Endothelial cell (in vitro differentiated cells): ENCODE measurements at regions not wholly inside any gene's neighbourhood (a gene's known extent, or its start where the extent isn't known, plus 50 kb on each side); places are given as distances from the start of the nearest gene placed in this dataset.

Source experiments
- DNase-seq: peaks from one replicate; pipeline ENCODE4 v3.0.0; 2021; ENCODE audit warnings: low spot score
- H3K27ac Mint-ChIP-seq: one replicate; pipeline ENCODE4 v1.8.0; 2021; ENCODE audit warnings: mixed read lengths, inconsistent platforms; ENCODE audit not compliant: unreplicated experiment
- H3K27me3 Mint-ChIP-seq: one replicate; pipeline ENCODE4 v1.8.0; 2021; ENCODE audit warnings: mild to moderate bottlenecking, moderate library complexity, mixed read lengths, inconsistent platforms; ENCODE audit not compliant: unreplicated experiment
- H3K36me3 Mint-ChIP-seq: one replicate; pipeline ENCODE4 v1.8.0; 2021; ENCODE audit warnings: mild to moderate bottlenecking, low read depth, mixed read lengths, inconsistent platforms; ENCODE audit not compliant: unreplicated experiment
- H3K4me1 Mint-ChIP-seq: one replicate; pipeline ENCODE4 v1.8.0; 2021; ENCODE audit warnings: mild to moderate bottlenecking, mixed read lengths, inconsistent platforms; ENCODE audit not compliant: unreplicated experiment
- H3K4me3 Mint-ChIP-seq: one replicate; pipeline ENCODE4 v1.8.0; 2021; ENCODE audit warnings: mild to moderate bottlenecking, mixed read lengths, inconsistent platforms; ENCODE audit not compliant: unreplicated experiment
- H3K9me3 Mint-ChIP-seq: one replicate; pipeline ENCODE4 v1.8.0; 2021; ENCODE audit warnings: mixed read lengths, inconsistent platforms; ENCODE audit not compliant: unreplicated experiment
- TF ChIP-seq, protein P1 (sequence below): fragments of 200-600 bp; sonication (generic); IDR thresholded peaks from one replicate; pipeline ENCODE4 v1.5.0; 2021; ENCODE audit warnings: antibody characterized with exemption; ENCODE audit not compliant: unreplicated experiment

DNA sequence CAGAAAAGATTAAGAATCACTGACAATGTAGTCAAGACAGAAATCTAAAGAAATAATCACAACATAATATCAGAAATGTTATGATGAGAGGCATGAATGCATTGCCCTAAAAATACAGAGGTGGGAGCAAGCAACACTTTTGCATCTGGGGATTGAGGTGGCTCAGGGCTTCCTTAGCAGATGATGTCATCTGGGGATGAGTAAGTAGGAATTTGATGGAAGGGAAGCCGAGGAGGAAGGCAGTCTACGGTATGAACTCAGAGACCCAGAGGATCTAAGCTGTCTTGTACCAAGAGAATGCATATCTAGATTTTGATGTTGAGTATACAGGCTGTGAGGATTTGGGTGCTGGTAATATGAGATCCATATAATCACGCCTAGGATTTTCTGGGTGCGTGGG lies 193.0 kb upstream of the SNX19 start:
- H3K27me3 Mint-ChIP-seq, result no peaks in the 10 kb centered on the region
- TF ChIP-seq, protein P1, sequence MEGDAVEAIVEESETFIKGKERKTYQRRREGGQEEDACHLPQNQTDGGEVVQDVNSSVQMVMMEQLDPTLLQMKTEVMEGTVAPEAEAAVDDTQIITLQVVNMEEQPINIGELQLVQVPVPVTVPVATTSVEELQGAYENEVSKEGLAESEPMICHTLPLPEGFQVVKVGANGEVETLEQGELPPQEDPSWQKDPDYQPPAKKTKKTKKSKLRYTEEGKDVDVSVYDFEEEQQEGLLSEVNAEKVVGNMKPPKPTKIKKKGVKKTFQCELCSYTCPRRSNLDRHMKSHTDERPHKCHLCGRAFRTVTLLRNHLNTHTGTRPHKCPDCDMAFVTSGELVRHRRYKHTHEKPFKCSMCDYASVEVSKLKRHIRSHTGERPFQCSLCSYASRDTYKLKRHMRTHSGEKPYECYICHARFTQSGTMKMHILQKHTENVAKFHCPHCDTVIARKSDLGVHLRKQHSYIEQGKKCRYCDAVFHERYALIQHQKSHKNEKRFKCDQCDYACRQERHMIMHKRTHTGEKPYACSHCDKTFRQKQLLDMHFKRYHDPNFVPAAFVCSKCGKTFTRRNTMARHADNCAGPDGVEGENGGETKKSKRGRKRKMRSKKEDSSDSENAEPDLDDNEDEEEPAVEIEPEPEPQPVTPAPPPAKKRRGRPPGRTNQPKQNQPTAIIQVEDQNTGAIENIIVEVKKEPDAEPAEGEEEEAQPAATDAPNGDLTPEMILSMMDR, result no peak
- DNase-seq, result no peak
- H3K4me1 Mint-ChIP-seq, result no peaks in the 10 kb centered on the region
- H3K36me3 Mint-ChIP-seq, result no peaks in the 10 kb centered on the region
- no peak overlapping the region for H3K4me3 Mint-ChIP-seq
- no peak overlapping the region for H3K27ac Mint-ChIP-seq
- H3K9me3 Mint-ChIP-seq, result no peaks in the 10 kb centered on the region

DNA sequence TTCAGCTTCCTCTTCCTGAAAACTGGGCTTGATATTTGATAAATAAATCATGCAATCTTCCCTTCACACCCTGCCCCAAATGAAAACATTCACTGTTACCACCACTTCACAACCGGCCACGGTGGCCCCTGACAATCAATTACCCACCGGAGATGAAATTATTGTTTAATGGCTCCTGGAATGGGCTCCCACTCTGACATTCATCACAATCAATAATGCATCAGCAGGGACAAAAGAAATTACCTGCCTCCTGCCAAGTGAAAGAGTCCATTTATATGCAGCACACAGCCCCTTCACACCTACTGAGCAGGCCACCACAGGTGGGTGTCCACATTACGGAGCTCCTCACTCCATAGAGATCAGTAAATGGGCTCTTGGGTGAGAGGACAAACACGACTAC lies 193.5 kb upstream of the SNX19 start:
- no peaks in the 10 kb centered on the region for H3K4me1 Mint-ChIP-seq
- no peak for DNase-seq
- no peak overlapping the region for H3K4me3 Mint-ChIP-seq
- no peaks in the 10 kb centered on the region for H3K9me3 Mint-ChIP-seq
- no peaks in the 10 kb centered on the region for H3K27me3 Mint-ChIP-seq
- TF ChIP-seq, protein P1, result no peak
- no peaks in the 10 kb centered on the region for H3K36me3 Mint-ChIP-seq
- no peak overlapping the region for H3K27ac Mint-ChIP-seq

DNA sequence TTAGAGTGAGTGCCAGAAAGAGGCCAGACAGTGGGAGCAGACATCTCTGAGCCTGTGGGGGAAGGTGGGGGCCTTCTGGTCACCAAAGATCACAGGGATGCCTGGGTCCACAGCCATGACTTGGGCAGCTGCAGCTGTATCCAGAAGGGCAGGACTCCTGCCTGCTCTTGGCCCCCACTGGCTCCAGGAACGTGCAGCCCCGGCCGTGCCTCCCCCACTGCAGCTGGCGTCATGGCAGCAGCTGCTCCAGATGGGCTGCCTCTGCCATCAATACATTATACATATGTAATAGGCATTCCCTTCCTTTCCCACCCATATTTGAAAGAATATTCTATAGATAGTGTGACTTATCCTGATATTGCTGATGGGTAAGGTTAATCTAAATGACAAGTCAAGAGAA lies 195.5 kb upstream of the SNX19 start:
- H3K4me3 Mint-ChIP-seq, result no peak overlapping the region
- TF ChIP-seq, protein P1, result no peak
- no peaks in the 10 kb centered on the region for H3K27me3 Mint-ChIP-seq
- H3K27ac Mint-ChIP-seq, result no peak overlapping the region
- H3K9me3 Mint-ChIP-seq, result no peaks in the 10 kb centered on the region
- no peaks in the 10 kb centered on the region for H3K4me1 Mint-ChIP-seq
- no peak for DNase-seq
- no peaks in the 10 kb centered on the region for H3K36me3 Mint-ChIP-seq

DNA sequence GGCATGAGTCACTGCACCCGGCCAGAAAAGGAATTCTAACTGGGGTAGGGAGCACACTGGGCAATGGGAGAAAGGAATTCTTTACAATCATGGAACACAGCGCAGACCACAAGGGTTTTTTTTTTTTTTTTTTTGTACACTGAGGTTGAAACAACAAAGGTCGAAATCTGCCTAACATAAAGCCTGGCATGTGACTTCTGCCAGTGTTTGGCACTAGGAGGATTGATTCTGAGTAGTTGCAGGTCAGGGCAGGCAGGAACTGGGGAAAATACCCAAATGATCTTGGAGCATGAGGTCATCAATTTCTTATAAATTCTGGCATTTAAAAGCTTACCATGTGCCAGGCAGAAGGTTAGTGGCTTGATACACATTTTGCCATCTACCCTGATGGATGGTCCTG lies 202.0 kb upstream of the SNX19 start:
- Mint-ChIP-seq H3K27me3 (no peaks in the 10 kb centered on the region), H3K4me1 (no peaks in the 10 kb centered on the region), H3K4me3 (no peak overlapping the region), H3K27ac (no peak overlapping the region), H3K36me3 (no peaks in the 10 kb centered on the region), H3K9me3 (no peaks in the 10 kb centered on the region)
- no peak for DNase-seq
- TF ChIP-seq, protein P1, result no peak

DNA sequence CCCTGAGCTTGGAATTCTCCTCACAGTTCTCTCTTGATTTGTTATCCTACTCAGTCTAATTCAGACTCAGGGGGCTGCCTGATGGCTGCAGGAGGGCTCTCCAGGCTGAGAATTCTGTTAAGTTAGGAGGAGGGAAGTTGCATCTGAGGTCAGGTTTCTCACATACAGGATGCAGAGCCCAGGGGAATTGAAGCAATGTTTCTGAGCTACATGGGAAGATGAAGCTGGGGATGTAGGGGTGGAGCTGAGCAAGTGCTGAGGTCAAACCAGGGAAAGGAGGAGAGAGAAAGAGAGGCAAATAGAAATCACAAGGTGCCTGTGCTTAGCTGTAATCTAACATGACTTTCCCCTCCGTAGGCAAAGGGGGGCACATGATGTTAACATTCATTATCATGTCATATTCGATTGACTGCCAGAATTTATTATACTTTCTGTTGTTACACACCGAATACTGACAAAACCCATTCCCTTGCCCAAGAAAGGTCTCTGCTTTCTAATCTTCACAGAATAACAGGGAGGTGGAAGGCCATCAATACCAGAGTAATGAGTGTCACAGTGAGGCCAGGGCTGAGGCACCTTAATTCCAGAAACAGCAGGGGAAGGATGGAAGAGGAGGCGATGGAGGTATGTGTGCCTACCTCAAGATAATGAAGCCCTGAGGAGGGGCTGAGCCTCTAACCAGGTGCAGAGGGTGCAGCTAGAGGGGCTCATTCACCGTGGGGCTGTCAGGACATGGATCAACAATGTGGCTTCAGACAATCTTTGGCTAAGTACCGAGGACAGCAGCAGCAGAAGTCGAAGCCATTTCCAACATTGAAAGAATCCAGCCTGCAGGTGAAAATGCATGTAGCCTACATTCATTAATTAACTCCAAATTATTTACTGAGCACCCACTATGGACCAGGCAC lies 205.4 kb upstream of the SNX19 start:
- Mint-ChIP-seq H3K9me3 (no peaks in the 10 kb centered on the region), H3K27me3 (no peaks in the 10 kb centered on the region), H3K4me1 (no peaks in the 10 kb centered on the region), H3K4me3 (no peak overlapping the region), H3K36me3 (no peaks in the 10 kb centered on the region), H3K27ac (no peak overlapping the region)
- TF ChIP-seq, protein P1, result no peak
- no peak for DNase-seq
